HG03342 (cell line): ENCODE measurements at regions not wholly inside any gene's neighbourhood (a gene's known extent, or its start where the extent isn't known, plus 50 kb on each side); places are given as distances from the start of the nearest gene placed in this dataset.
"Not testable (repeated sequence)": the region's sequence is repeated elsewhere in the genome, so short reads cannot be mapped to it uniquely, and the experiment has no call there.

Experiments used
- ATAC-seq: cut with Tn5 transposase; IDR thresholded peaks from one replicate; pipeline ENCODE4 v1.9.1; 2021; ENCODE audit warnings: mild to moderate bottlenecking, moderate library complexity; ENCODE audit not compliant: unreplicated experiment

GRCh38 chr2:13779996-13780395 is 852.5 kb upstream of the LRATD1 start:
- ATAC-seq: no peak

GRCh38 chr2:13791019-13791547 is 841.4 kb upstream of the LRATD1 start:
- ATAC-seq: no peak

- ATAC-seq: no peak
These were observed 826.0 kb upstream of the LRATD1 start for GRCh38 chr2:13806539-13806938.

- ATAC-seq: no peak
These were observed 819.3 kb upstream of the LRATD1 start for GRCh38 chr2:13813236-13813635.

GRCh38 chr2:13818002-13818401 is 814.5 kb upstream of the LRATD1 start:
- no peak for ATAC-seq

- ATAC-seq: no peak
These were observed 812.6 kb upstream of the LRATD1 start for GRCh38 chr2:13819896-13820295.

GRCh38 chr2:13821255-13821880 is 811.1 kb upstream of the LRATD1 start:
- ATAC-seq: no peak

- ATAC-seq: no peak
These were observed 810.2 kb upstream of the LRATD1 start for GRCh38 chr2:13822365-13822764.

- ATAC-seq: no peak
These were observed 806.1 kb upstream of the LRATD1 start for GRCh38 chr2:13826314-13826853.

- ATAC-seq: no peak
These were observed 773.9 kb upstream of the LRATD1 start for GRCh38 chr2:13858626-13859025.

GRCh38 chr2:13868275-13868674 is 764.2 kb upstream of the LRATD1 start:
- ATAC-seq: not testable (repeated sequence)

- ATAC-seq: no peak
These were observed 756.0 kb upstream of the LRATD1 start for GRCh38 chr2:13876491-13877037.

GRCh38 chr2:13877571-13877970 is 754.9 kb upstream of the LRATD1 start:
- no peak for ATAC-seq

- no peak for ATAC-seq
These were observed 748.1 kb upstream of the LRATD1 start for GRCh38 chr2:13884291-13884976.

- ATAC-seq: no peak
These were observed 731.0 kb upstream of the LRATD1 start for GRCh38 chr2:13901526-13901925.

- no peak for ATAC-seq
These were observed 726.7 kb upstream of the LRATD1 start for GRCh38 chr2:13905831-13906230.

- no peak for ATAC-seq
These were observed 716.5 kb upstream of the LRATD1 start for GRCh38 chr2:13916066-13916465.

GRCh38 chr2:13917958-13918357 is 714.6 kb upstream of the LRATD1 start:
- ATAC-seq: no peak

GRCh38 chr2:13919981-13920382 is 712.5 kb upstream of the LRATD1 start:
- ATAC-seq: no peak

GRCh38 chr2:13921245-13921644 is 711.3 kb upstream of the LRATD1 start:
- no peak for ATAC-seq

- no peak for ATAC-seq
These were observed 708.7 kb upstream of the LRATD1 start for GRCh38 chr2:13923823-13924222.

GRCh38 chr2:13942111-13942510 is 690.4 kb upstream of the LRATD1 start:
- no peak for ATAC-seq
